OCI-LY7 (cell line): ENCODE measurements at regions not wholly inside any gene's neighbourhood (a gene's known extent, or its start where the extent isn't known, plus 50 kb on each side); places are given as distances from the start of the nearest gene placed in this dataset.

ENCODE experiments used
- BruUV-seq: library from RNA; stranded (reverse); fragments of 400-500 nt; replicated peaks from 2 replicates; lab custom pipeline; 2021; lab: Mats Ljungman, UMichigan
- CTCF ChIA-PET: fragments of 300-600 bp; sonication (Branson Sonifier 250); formaldehyde crosslinking; loops from one replicate; lab custom pipeline; 2022; ENCODE audit warnings: antibody characterized with exemption; ENCODE audit not compliant: unreplicated experiment; lab: Charles Lee
- POLR2A ChIA-PET: fragments of 300-600 bp; sonication (Branson Sonifier 250); formaldehyde crosslinking; loops from one replicate; lab custom pipeline; 2022; ENCODE audit warnings: antibody characterized with exemption; lab: Charles Lee
- DNase-seq: peaks from one replicate; pipeline ENCODE4 v3.0.0-alpha.2; 2015; ENCODE audit warnings: low spot score
- H2AFZ ChIP-seq: fragments of 200-600 bp; sonication (generic), shearing (Covaris generic); 2 replicates; pipeline ENCODE4 v1.6.1; 2014; ENCODE audit warnings: mild to moderate bottlenecking, antibody characterized with exemption, low read length, moderate library complexity
- H3K27ac ChIP-seq: fragments of 200-600 bp; sonication (generic); 2 replicates; pipeline ENCODE4 v1.5.1; 2014; ENCODE audit warnings: mixed run types, low read depth, mild to moderate bottlenecking, moderate library complexity, low read length, inconsistent platforms; ENCODE audit not compliant: poor library complexity, severe bottlenecking
- H3K36me3 ChIP-seq: fragments of 200-600 bp; sonication (generic); 2 replicates; pipeline ENCODE4 v1.6.1; 2014; ENCODE audit warnings: mild to moderate bottlenecking, antibody characterized with exemption, low read length, moderate library complexity, mixed read lengths; ENCODE audit not compliant: insufficient read depth
- H3K4me1 ChIP-seq: fragments of 200-600 bp; sonication (generic); 2 replicates; pipeline ENCODE4 v1.5.1; 2014; ENCODE audit warnings: mild to moderate bottlenecking, low read length; ENCODE audit not compliant: insufficient read depth, poor library complexity, severe bottlenecking
- H3K4me2 ChIP-seq: fragments of 200-600 bp; sonication (generic); 2 replicates; pipeline ENCODE4 v1.6.1; 2014; ENCODE audit warnings: mild to moderate bottlenecking, low read length
- H3K4me3 ChIP-seq: fragments of 200-600 bp; sonication (generic); 2 replicates; pipeline ENCODE4 v1.5.1; 2014; ENCODE audit warnings: mild to moderate bottlenecking, low read depth, low read length; ENCODE audit not compliant: poor library complexity, severe bottlenecking
- H3K79me2 ChIP-seq: fragments of 200-600 bp; sonication (generic); 2 replicates; pipeline ENCODE4 v1.6.1; 2016; ENCODE audit warnings: low read depth, mild to moderate bottlenecking, low read length, moderate library complexity, mixed read lengths; ENCODE audit not compliant: insufficient read depth
- H3K9me2 ChIP-seq: fragments of 200-600 bp; sonication (generic); 2 replicates; pipeline ENCODE4 v1.6.1; 2016; ENCODE audit warnings: mild to moderate bottlenecking, low read length, mixed read lengths; ENCODE audit not compliant: insufficient read depth
- H3K9me3 ChIP-seq: fragments of 200-600 bp; sonication (generic); 2 replicates; pipeline ENCODE4 v1.6.1; 2014; ENCODE audit warnings: mild to moderate bottlenecking, mixed run types, low read length, mixed read lengths
- H4K20me1 ChIP-seq: fragments of 200-600 bp; sonication (generic); 2 replicates; pipeline ENCODE4 v1.6.1; 2014; ENCODE audit warnings: mild to moderate bottlenecking, antibody characterized with exemption, low read length, moderate library complexity, mixed read lengths; ENCODE audit not compliant: insufficient read depth
- EZH2phosphoT487 ChIP-seq: fragments of 200-600 bp; sonication (generic); IDR thresholded peaks from 2 replicates; pipeline ENCODE4 v1.6.1; 2018; ENCODE audit warnings: low read depth, borderline replicate concordance, mild to moderate bottlenecking, mixed run types, antibody characterized with exemption, low read length, moderate library complexity, mixed read lengths
- intact Hi-C: fragments of 100-400 bp; cut with micrococcal nuclease; formaldehyde crosslinking; loops from one replicate; pipeline ENCODE4 v1.10.0; 2022; ENCODE audit not compliant: unreplicated experiment
- TF ChIP-seq, protein P1 (sequence below): fragments of 200-600 bp; sonication (generic); conservative IDR thresholded peaks from 2 replicates; pipeline ENCODE4 v1.5.1; 2014; ENCODE audit warnings: mild to moderate bottlenecking, antibody characterized with exemption, low read length, moderate library complexity, mixed read lengths

DNA sequence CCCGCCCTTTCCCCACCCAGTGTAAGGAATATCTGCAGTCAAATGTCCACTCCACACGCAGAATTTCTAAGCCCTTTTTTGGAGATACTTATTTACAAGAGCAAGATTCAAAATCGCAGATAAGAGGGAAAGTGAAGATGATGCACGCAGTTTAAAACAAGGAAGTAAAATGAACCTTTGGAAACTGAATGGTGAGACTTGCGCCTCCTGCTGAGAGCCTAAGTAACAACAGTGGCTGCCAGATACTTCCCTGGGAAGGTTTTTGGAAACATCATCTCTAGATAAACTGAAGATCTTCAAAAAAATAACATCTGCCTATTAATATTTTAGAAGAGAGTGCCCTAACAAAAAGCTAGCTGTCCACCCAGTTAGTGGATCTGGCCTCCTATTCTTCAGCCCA lies 963.1 kb upstream of the FAT3 start:
- POLR2A ChIA-PET = no interaction called here
- Histone ChIP-seq H3K79me2 (no peaks in the 10 kb centered on the region), H3K27ac (no peak overlapping the region), H3K9me3 (no peaks in the 10 kb centered on the region), H3K9me2 (no peaks in the 10 kb centered on the region), H3K4me1 (no peaks in the 10 kb centered on the region), H2AFZ (no peak overlapping the region), H3K36me3 (no peaks in the 10 kb centered on the region), H3K4me2 (no peak overlapping the region), H4K20me1 (no peaks in the 10 kb centered on the region), H3K4me3 (no peak overlapping the region)
- BruUV-seq = no TSS peak
- CTCF ChIA-PET = no interaction called here
- no peak for DNase-seq
- TF ChIP-seq, protein P1, sequence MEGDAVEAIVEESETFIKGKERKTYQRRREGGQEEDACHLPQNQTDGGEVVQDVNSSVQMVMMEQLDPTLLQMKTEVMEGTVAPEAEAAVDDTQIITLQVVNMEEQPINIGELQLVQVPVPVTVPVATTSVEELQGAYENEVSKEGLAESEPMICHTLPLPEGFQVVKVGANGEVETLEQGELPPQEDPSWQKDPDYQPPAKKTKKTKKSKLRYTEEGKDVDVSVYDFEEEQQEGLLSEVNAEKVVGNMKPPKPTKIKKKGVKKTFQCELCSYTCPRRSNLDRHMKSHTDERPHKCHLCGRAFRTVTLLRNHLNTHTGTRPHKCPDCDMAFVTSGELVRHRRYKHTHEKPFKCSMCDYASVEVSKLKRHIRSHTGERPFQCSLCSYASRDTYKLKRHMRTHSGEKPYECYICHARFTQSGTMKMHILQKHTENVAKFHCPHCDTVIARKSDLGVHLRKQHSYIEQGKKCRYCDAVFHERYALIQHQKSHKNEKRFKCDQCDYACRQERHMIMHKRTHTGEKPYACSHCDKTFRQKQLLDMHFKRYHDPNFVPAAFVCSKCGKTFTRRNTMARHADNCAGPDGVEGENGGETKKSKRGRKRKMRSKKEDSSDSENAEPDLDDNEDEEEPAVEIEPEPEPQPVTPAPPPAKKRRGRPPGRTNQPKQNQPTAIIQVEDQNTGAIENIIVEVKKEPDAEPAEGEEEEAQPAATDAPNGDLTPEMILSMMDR = 0 out of 2 replicates have a peak, but pooled peaks have one; percentile 17
- no peak for TF ChIP-seq EZH2phosphoT487
- intact Hi-C loops = no loop called here

DNA sequence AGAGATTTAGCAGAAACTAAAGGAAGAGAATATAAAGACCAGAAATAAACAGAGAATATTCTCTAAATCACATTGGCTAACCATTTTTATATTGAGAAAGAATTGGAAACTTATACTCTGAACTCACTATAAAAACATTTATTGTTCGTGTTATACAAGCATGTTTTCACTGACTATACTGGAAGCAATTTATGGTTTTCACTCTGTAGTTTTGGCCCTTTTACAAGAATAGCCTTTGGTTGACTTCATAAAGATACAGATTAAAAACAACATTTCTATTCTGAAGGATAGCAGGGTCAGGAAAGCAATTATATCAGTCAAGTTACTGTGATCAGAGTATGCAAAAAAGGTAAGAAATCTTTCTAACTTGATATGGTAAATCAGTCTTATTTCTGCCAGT lies 965.7 kb upstream of the FAT3 start:
- TF ChIP-seq EZH2phosphoT487 = no peak
- TF ChIP-seq, protein P1 = no peak
- Histone ChIP-seq H3K36me3 (no peaks in the 10 kb centered on the region), H3K9me3 (no peaks in the 10 kb centered on the region), H3K4me1 (no peaks in the 10 kb centered on the region), H3K4me2 (no peak overlapping the region), H3K79me2 (no peaks in the 10 kb centered on the region), H3K27ac (no peak overlapping the region), H4K20me1 (no peaks in the 10 kb centered on the region), H3K9me2 (no peaks in the 10 kb centered on the region), H3K4me3 (no peak overlapping the region), H2AFZ (no peak overlapping the region)
- ChIA-PET CTCF (no interaction called here), POLR2A (no interaction called here)
- intact Hi-C loops = no loop called here
- DNase-seq = no peak
- no TSS peak for BruUV-seq

DNA sequence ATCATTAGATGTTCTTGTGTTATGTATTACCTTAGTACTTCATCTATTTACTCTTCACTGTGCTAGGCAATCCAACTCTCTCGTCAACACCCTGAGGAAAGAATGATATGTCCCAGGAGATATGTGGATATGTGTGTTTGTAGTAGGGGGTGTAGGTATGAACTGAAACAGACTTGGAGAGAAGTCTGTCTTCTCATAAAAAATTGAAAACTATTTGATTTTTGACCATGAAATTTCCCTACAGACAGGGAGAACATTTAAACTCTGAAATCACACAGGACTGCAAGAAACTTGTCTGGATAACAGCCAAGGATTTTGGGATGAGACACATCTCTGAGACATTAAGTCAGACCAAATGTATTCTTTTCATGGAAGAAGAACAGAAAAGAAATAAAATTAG lies 967.0 kb upstream of the FAT3 start:
- Histone ChIP-seq H3K9me3 (no peaks in the 10 kb centered on the region), H4K20me1 (no peaks in the 10 kb centered on the region), H3K27ac (no peak overlapping the region), H3K9me2 (no peaks in the 10 kb centered on the region), H2AFZ (no peak overlapping the region), H3K79me2 (no peaks in the 10 kb centered on the region), H3K4me1 (no peaks in the 10 kb centered on the region), H3K4me2 (no peak overlapping the region), H3K36me3 (no peaks in the 10 kb centered on the region), H3K4me3 (no peak overlapping the region)
- POLR2A ChIA-PET = no interaction called here
- intact Hi-C loops = no loop called here
- BruUV-seq = no TSS peak
- CTCF ChIA-PET = no interaction called here
- no peak for DNase-seq
- TF ChIP-seq, protein P1 = no peak
- TF ChIP-seq EZH2phosphoT487 = no peak
